Stimulated activated CD8-positive, alpha-beta memory T cell treated with anti-CD3 and anti-CD28 coated beads, Interleukin-12 subunit alpha, Interleukin-12 subunit beta, amount 100 ng/mL, for 4 hours (primary cell): ENCODE measurements at regions not wholly inside any gene's neighbourhood (a gene's known extent, or its start where the extent isn't known, plus 50 kb on each side); places are given as distances from the start of the nearest gene placed in this dataset.

Experiments
- DNase-seq: peaks from one replicate; pipeline ENCODE4 v3.0.0-alpha.2; 2020; ENCODE audit warnings: low read depth

- DNase-seq: no peak
Observed at GRCh38 chr10:104576611-104577010, 64.5 kb upstream of the SORCS3 start.

- DNase-seq: no peak
Observed at GRCh38 chr10:104577163-104577562, 63.9 kb upstream of the SORCS3 start.

- DNase-seq: no peak
Observed at GRCh38 chr10:104577861-104578521, 63.1 kb upstream of the SORCS3 start.

- DNase-seq: no peak
Observed at GRCh38 chr10:104578671-104579070, 62.4 kb upstream of the SORCS3 start.

GRCh38 chr10:104579136-104579535 is 62.0 kb upstream of the SORCS3 start:
- no peak for DNase-seq

GRCh38 chr10:104580321-104580720 is 60.8 kb upstream of the SORCS3 start:
- DNase-seq: no peak

- DNase-seq: peak; percentile 31
Observed at GRCh38 chr10:104580774-104581675, 60.1 kb upstream of the SORCS3 start.

GRCh38 chr10:104581884-104582601 is 59.0 kb upstream of the SORCS3 start:
- DNase-seq: no peak

GRCh38 chr10:104582602-104582951 is 58.5 kb upstream of the SORCS3 start:
- DNase-seq: no peak

GRCh38 chr10:104582966-104583365 is 58.1 kb upstream of the SORCS3 start:
- DNase-seq: no peak

- DNase-seq: no peak
Observed at GRCh38 chr10:104584541-104584940, 56.5 kb upstream of the SORCS3 start.

- DNase-seq: no peak
Observed at GRCh38 chr10:104587751-104588150, 53.3 kb upstream of the SORCS3 start.

- DNase-seq: no peak
Observed at GRCh38 chr10:104589431-104589830, 51.7 kb upstream of the SORCS3 start.

GRCh38 chr10:104589871-104590270 is 51.2 kb upstream of the SORCS3 start:
- DNase-seq: no peak
